HCT116 (cell line): ENCODE measurements at regions not wholly inside any gene's neighbourhood (a gene's known extent, or its start where the extent isn't known, plus 50 kb on each side); places are given as distances from the start of the nearest gene placed in this dataset.

Experiments
- ATAC-seq: fragments of 200-7000 bp; cut with Tn5 transposase; 2 replicates; pipeline ENCODE4 v1.9.1; 2020; ENCODE audit warnings: mild to moderate bottlenecking, moderate library complexity
- BruUV-seq: library from RNA; stranded (reverse); fragments of 400-500 nt; replicated peaks from 2 replicates; lab custom pipeline; 2021; lab: Mats Ljungman, UMichigan
- CTCF ChIA-PET: fragments of 300-600 bp; sonication (Branson Sonifier 250); formaldehyde crosslinking; loops from one replicate; lab custom pipeline; 2021; ENCODE audit warnings: antibody characterized with exemption; lab: Charles Lee
- POLR2A ChIA-PET: fragments of 300-600, 350-600 bp; sonication (Branson Sonifier 250); formaldehyde crosslinking; loops from one replicate; lab custom pipeline; 2021; ENCODE audit warnings: antibody characterized with exemption; lab: Charles Lee
- RAD21 ChIA-PET, 2 experiments: fragments of 300-600 bp; sonication (Branson Sonifier 250); formaldehyde crosslinking; loops; one replicate each; lab custom pipeline; 2023; ENCODE audit warnings: low total read pairs in 2 of 2; ENCODE audit not compliant: uncharacterized antibody in 2 of 2, unreplicated experiment in 2 of 2, low non-redundant PET in 1 of 2; lab: Charles Lee
- DNase-seq: peaks from one replicate; pipeline ENCODE4 v3.0.0-alpha.2; 2010; ENCODE audit warnings: low read depth, low spot score
- H2AFZ ChIP-seq: fragments of 200-600 bp; shearing (Covaris generic), sonication (generic); 2 replicates; pipeline ENCODE4 v1.6.1; 2017; ENCODE audit warnings: low read depth, mixed run types, mixed read lengths, antibody characterized with exemption, low read length; ENCODE audit not compliant: poor library complexity, severe bottlenecking
- H3K27ac ChIP-seq: 2 replicates; pipeline ENCODE4 v1.5.1; 2012; ENCODE audit warnings: low read depth, low read length
- H3K27me3 ChIP-seq: fragments of 200-600 bp; sonication (generic); 2 replicates; pipeline ENCODE4 v1.6.1; 2016; ENCODE audit warnings: mixed run types, low read length, mixed read lengths; ENCODE audit not compliant: insufficient read depth
- H3K36me3 ChIP-seq, 2 experiments: fragments of 200-500 bp in 1 of 2; fragments of 200-600 bp in 1 of 2; sonication (Bioruptor generic) in 1 of 2; sonication (generic) in 1 of 2; 2 replicates each; pipeline versions ENCODE4 v1.5.1 to v1.6.1; 2014 to 2016; ENCODE audit warnings: low read length in 2 of 2, inconsistent platforms in 1 of 2, mixed read lengths in 1 of 2, mixed run types in 1 of 2; ENCODE audit not compliant: insufficient read depth in 2 of 2, control insufficient read depth in 1 of 2
- H3K4me1 ChIP-seq, 2 experiments: fragments of 200-600 bp in 1 of 2; sonication (generic) in 1 of 2; 2 replicates each; pipeline versions ENCODE4 v1.5.1 to v1.6.1; 2012 to 2017; ENCODE audit warnings: low read length in 2 of 2, inconsistent platforms in 1 of 2, mild to moderate bottlenecking in 1 of 2, mixed read lengths in 1 of 2, mixed run types in 1 of 2, moderate library complexity in 1 of 2; ENCODE audit not compliant: insufficient read depth in 2 of 2, control insufficient read depth in 1 of 2
- H3K4me2 ChIP-seq: fragments of 200-600 bp; sonication (generic); 2 replicates; pipeline ENCODE4 v1.6.1; 2017; ENCODE audit warnings: mixed run types, low read length, mixed read lengths
- H3K4me3 ChIP-seq, 2 experiments: fragments of 200-600 bp in 1 of 2; sonication (generic) in 1 of 2; replicated peaks in 1 of 2; 2 replicates each; pipeline ENCODE4 v1.5.1; 2011 to 2016; ENCODE audit warnings: low read length in 2 of 2, control low read depth in 1 of 2, low read depth in 1 of 2, mild to moderate bottlenecking in 1 of 2, mixed read lengths in 1 of 2, mixed run types in 1 of 2
- H3K79me2 ChIP-seq: fragments of 200-600 bp; sonication (generic); 2 replicates; pipeline ENCODE4 v1.6.1; 2017; ENCODE audit warnings: mild to moderate bottlenecking, mixed run types, low read length, moderate library complexity, mixed read lengths; ENCODE audit not compliant: insufficient read depth
- H3K9ac ChIP-seq: fragments of 200-600 bp; sonication (generic); 2 replicates; pipeline ENCODE4 v1.6.1; 2016; ENCODE audit warnings: low read length, mixed read lengths
- H3K9me2 ChIP-seq: fragments of 200-600 bp; sonication (generic), shearing (Covaris generic); 2 replicates; pipeline ENCODE4 v1.6.1; 2017; ENCODE audit warnings: mixed run types, mild to moderate bottlenecking, moderate library complexity; ENCODE audit not compliant: insufficient read depth
- H3K9me3 ChIP-seq, 2 experiments: fragments of 200-500 bp in 1 of 2; fragments of 200-600 bp in 1 of 2; sonication (Bioruptor generic) in 1 of 2; sonication (generic) in 1 of 2; 2 replicates each; pipeline ENCODE4 v1.6.1; 2014 to 2017; ENCODE audit warnings: low read length in 2 of 2, mixed read lengths in 2 of 2, inconsistent platforms in 1 of 2, low read depth in 1 of 2, mild to moderate bottlenecking in 1 of 2, mixed run types in 1 of 2, moderate library complexity in 1 of 2; ENCODE audit not compliant: control insufficient read depth in 1 of 2, insufficient read depth in 1 of 2
- H4K20me1 ChIP-seq: fragments of 200-600 bp; sonication (generic), shearing (Covaris generic); 2 replicates; pipeline ENCODE4 v1.6.1; 2017; ENCODE audit warnings: mixed run types, mild to moderate bottlenecking, moderate library complexity; ENCODE audit not compliant: insufficient read depth
- ATF3 ChIP-seq: IDR thresholded peaks from 2 replicates; pipeline ENCODE4 v1.6.1; 2012
- CBX3 ChIP-seq: IDR thresholded peaks from 2 replicates; pipeline ENCODE4 v1.6.1; 2012; ENCODE audit warnings: low read depth
- CTCF ChIP-seq, 3 experiments: fragments of 200-600 bp in 1 of 3; sonication (generic) in 1 of 3; IDR thresholded peaks in 2 of 3; conservative IDR thresholded peaks in 1 of 3; 2 replicates each; pipeline ENCODE4 v1.5.1; 2012 to 2017; ENCODE audit warnings: low read depth in 2 of 3, low read length in 2 of 3, antibody characterized with exemption in 1 of 3, borderline replicate concordance in 1 of 3, control low read depth in 1 of 3, mild to moderate bottlenecking in 1 of 3, mixed read lengths in 1 of 3, mixed run types in 1 of 3, moderate library complexity in 1 of 3; ENCODE audit not compliant: insufficient read depth in 1 of 3
- ELF1 ChIP-seq: IDR thresholded peaks from 2 replicates; pipeline ENCODE4 v1.6.1; 2012; ENCODE audit warnings: low read depth, borderline replicate concordance
- EZH2 ChIP-seq: fragments of 200-600 bp; sonication (generic); IDR thresholded peaks from 2 replicates; pipeline ENCODE4 v1.6.1; 2017; ENCODE audit warnings: antibody characterized with exemption, mixed run types
- EZH2phosphoT487 ChIP-seq: fragments of 200-600 bp; IDR thresholded peaks from 2 replicates; pipeline ENCODE4 v1.6.1; 2018; ENCODE audit warnings: antibody characterized with exemption, borderline replicate concordance
- FOSL1 ChIP-seq: IDR thresholded peaks from 2 replicates; pipeline ENCODE4 v1.6.1; 2012; ENCODE audit warnings: low read depth
- MAX ChIP-seq: IDR thresholded peaks from 2 replicates; pipeline ENCODE4 v1.6.1; 2012
- POLR2A ChIP-seq: IDR thresholded peaks from 2 replicates; pipeline ENCODE4 v1.7.0; 2011; ENCODE audit warnings: borderline replicate concordance; ENCODE audit not compliant: insufficient read depth, insufficient read length; ENCODE audit errors: extremely low read depth
- REST ChIP-seq: IDR thresholded peaks from 2 replicates; pipeline ENCODE4 v1.6.1; 2012; ENCODE audit warnings: low read depth
- SP1 ChIP-seq: IDR thresholded peaks from 2 replicates; pipeline ENCODE4 v1.6.1; 2012; ENCODE audit warnings: low read depth
- SRF ChIP-seq: IDR thresholded peaks from 2 replicates; pipeline ENCODE4 v1.6.1; 2012; ENCODE audit warnings: low read depth
- TCF7L2 ChIP-seq: IDR thresholded peaks from 2 replicates; pipeline ENCODE4 v1.7.0; 2011; ENCODE audit warnings: borderline replicate concordance, inconsistent platforms; ENCODE audit not compliant: insufficient read depth, insufficient read length; ENCODE audit errors: extremely low read depth
- YY1 ChIP-seq: IDR thresholded peaks from 2 replicates; pipeline ENCODE4 v1.6.1; 2011; ENCODE audit warnings: low read length, low read depth, moderate library complexity, mild to moderate bottlenecking; ENCODE audit not compliant: insufficient replicate concordance; ENCODE audit errors: extremely low read depth
- ZFX ChIP-seq: fragments of 450-650 bp; IDR thresholded peaks from 2 replicates; pipeline ENCODE4 v1.6.1; 2017
- intact Hi-C: fragments of 100-400 bp; cut with micrococcal nuclease; formaldehyde crosslinking; loops from 2 replicates; pipeline ENCODE4 v1.10.0; 2022
- TF ChIP-seq, protein P1 (sequence below): IDR thresholded peaks from 2 replicates; pipeline ENCODE4 v1.6.1; 2011; ENCODE audit warnings: mild to moderate bottlenecking, low read length, moderate library complexity; ENCODE audit not compliant: insufficient replicate concordance; ENCODE audit errors: extremely low read depth

GRCh38 chr4:162241857-162242256 is 78.1 kb upstream of the FSTL5 start:
- Histone ChIP-seq H2AFZ (no peak overlapping the region), H3K9ac (no peak overlapping the region), H3K4me1 (no peaks in the 10 kb centered on the region), H3K36me3 (no peaks in the 10 kb centered on the region), H3K4me3 (no peak overlapping the region), H3K27me3 (no peaks in the 10 kb centered on the region), H4K20me1 (no peaks in the 10 kb centered on the region), H3K27ac (no peak overlapping the region), H3K79me2 (no peaks in the 10 kb centered on the region), H3K4me2 (no peak overlapping the region), H3K9me2 (no peaks in the 10 kb centered on the region), H3K9me3 (no peaks in the 10 kb centered on the region)
- ChIA-PET POLR2A (no interaction called here), CTCF (no interaction called here), RAD21 (no interaction called here)
- intact Hi-C loops: no loop called here
- no TSS peak for BruUV-seq
- no peak for TF ChIP-seq SP1
- TF ChIP-seq ZFX: no peak
- no peak for TF ChIP-seq YY1
- no peak for TF ChIP-seq FOSL1
- TF ChIP-seq REST: no peak
- TF ChIP-seq MAX: no peak
- TF ChIP-seq CBX3: no peak
- TF ChIP-seq POLR2A: no peak
- TF ChIP-seq EZH2phosphoT487: no peak
- TF ChIP-seq EZH2: no peak
- no peak for TF ChIP-seq ATF3
- no peak for TF ChIP-seq ELF1
- TF ChIP-seq, protein P1, sequence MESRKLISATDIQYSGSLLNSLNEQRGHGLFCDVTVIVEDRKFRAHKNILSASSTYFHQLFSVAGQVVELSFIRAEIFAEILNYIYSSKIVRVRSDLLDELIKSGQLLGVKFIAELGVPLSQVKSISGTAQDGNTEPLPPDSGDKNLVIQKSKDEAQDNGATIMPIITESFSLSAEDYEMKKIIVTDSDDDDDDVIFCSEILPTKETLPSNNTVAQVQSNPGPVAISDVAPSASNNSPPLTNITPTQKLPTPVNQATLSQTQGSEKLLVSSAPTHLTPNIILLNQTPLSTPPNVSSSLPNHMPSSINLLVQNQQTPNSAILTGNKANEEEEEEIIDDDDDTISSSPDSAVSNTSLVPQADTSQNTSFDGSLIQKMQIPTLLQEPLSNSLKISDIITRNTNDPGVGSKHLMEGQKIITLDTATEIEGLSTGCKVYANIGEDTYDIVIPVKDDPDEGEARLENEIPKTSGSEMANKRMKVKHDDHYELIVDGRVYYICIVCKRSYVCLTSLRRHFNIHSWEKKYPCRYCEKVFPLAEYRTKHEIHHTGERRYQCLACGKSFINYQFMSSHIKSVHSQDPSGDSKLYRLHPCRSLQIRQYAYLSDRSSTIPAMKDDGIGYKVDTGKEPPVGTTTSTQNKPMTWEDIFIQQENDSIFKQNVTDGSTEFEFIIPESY: no peak
- TF ChIP-seq SRF: no peak
- TF ChIP-seq CTCF (IDR thresholded peaks at IDR 0.05 in 2 of 3, conservative IDR thresholded peaks at IDR 0.05 in 1 of 3; ENCODE audit: borderline replicate concordance in 1 of 3, insufficient read depth in 1 of 3, low read depth in 2 of 3, low read length in 2 of 3): no peak
- no peak for TF ChIP-seq TCF7L2
- no peak for ATAC-seq
- no peak for DNase-seq
